ENCODE measurements at regions not wholly inside any gene's neighbourhood (a gene's known extent, or its start where the extent isn't known, plus 50 kb on each side); places are given as distances from the start of the nearest gene placed in this dataset.
A peak's percentile ranks its signal among the peaks of the same experiment; 100 is the strongest.

DNA sequence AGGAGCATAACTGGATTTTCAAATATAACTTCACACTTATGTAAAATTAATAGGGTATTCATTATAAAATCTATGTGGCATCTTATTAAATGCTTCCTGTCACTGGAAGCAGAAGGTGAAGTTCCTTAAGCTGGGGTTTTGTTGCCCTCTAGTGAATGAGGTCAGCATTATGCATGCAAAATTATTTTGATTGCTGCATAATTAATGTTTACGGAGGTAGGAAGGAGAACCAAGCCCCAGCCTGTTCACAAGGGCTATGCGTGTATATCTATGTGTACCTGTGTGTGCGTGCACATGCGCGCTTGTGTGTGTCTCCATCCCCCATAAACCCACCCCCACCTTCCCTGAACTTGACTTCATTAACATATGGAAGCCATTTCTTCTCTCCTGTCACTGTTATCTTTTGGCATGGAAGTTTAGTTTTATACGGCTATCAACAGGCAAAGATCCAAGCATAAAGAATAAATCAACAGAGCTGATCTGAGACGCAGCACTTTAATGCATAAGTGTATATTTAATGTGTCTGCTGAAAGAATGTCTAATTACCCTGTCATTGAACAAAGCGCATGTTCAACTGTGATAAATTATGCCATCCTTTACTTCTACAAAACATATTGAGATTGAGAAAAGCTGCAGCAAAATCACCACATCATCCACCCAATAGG is 90.2 kb upstream of the CDH4 start:
- DNase-seq (ENCODE audit: low read depth): no peak

GRCh38 chr20:61162451-61162850 is 89.6 kb upstream of the CDH4 start:
- DNase-seq (ENCODE audit: low read depth): no peak

GRCh38 chr20:61163031-61163430 is 89.0 kb upstream of the CDH4 start:
- DNase-seq (ENCODE audit: low read depth): no peak

DNA sequence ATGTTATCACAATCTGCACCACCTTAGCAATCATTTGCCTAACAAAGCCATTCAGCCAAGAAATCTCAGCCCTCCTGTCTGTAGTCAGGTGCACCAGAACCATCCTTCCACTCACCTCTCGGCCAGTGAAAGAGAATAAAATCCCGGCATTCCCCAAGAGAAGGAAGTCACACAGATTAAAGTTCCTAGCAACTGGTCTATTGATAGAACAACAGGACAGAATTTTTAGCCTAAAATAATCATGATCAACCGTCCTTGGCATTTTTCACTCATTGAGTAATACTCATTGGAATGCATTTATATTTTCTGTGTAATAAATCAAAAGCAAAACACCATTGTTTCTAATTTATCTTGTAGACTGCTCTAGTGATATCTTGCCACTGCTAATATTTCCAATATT is 85.7 kb upstream of the CDH4 start:
- peak; percentile 13 for DNase-seq (ENCODE audit: low read depth)

DNA sequence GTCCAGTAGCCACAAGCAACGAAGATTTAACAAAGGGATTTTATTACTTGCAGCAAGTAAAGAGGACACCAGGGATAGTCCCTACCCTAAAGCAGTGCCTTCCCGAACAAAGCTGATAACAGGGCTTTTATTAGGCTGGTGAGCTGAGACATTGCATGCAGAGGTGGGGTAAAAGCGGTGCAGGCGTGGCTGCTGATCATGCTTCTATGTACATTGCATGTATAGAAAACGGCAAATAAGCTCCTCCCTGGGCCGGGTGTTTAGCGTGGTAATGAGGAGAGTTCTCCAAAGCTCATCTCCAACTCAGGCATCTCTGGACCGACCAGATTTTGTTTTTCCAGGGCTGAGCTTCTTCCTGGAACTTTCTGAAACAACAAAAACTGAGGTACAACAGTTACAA is 83.5 kb upstream of the CDH4 start:
- DNase-seq (ENCODE audit: low read depth): no peak

GRCh38 chr20:61169874-61170273 is 82.2 kb upstream of the CDH4 start:
- DNase-seq (ENCODE audit: low read depth): no peak

DNA sequence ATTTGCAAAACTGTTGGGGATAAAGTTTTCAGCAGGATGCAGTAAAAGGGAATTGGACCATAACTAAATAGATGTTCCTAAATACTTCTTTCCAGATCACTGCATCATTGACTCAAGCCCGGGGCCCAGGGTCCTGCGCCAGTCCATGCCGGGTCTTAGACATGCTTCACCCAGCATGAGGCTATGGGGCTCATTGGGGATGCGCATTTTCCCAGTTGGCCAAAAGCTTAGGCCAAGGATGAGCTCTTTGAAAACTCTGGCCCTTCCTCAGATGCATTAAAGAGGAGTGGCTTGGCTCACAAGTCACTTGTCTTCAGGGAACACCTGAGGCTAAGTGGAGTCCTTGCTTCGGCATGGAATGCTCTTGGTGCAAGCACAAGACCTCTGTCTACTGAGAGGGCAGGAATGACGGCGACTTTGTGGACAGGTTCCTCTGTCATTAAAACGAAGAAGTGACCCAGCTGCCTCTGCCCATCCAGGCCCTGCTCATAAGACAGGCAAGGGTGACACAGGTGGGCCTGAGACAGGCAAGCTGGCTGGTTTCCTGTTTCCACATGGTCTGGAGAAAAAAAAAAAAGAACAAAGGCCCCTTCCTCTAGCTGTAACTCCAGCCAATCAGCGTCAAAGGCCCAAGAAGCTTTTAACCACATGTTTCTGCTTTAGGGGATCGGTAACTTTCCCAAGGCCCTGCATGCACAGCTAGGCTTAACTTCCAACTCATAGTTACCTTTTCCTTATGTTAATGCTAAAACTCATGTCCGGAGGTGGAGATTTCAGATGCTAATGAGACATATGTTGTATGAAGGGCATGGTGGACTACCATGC is 81.4 kb upstream of the CDH4 start:
- no peak for DNase-seq (ENCODE audit: low read depth)

DNA sequence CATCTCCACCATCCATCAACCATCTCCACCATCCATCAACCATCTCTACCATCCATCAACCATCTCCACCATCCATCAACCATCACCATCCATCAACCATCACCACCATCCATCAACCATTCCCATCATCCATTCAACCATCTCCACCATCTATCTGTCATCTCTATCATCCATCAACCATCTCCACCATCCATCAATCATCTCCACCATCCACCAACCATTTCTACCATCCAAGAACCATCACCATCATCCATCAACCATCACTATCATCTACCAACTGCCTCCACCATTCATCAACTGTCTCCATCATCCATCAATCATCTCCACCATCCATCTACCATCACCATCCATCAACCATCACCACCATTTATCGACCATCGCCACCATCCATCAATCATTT is 78.8 kb upstream of the CDH4 start:
- DNase-seq (ENCODE audit: low read depth): no peak

DNA sequence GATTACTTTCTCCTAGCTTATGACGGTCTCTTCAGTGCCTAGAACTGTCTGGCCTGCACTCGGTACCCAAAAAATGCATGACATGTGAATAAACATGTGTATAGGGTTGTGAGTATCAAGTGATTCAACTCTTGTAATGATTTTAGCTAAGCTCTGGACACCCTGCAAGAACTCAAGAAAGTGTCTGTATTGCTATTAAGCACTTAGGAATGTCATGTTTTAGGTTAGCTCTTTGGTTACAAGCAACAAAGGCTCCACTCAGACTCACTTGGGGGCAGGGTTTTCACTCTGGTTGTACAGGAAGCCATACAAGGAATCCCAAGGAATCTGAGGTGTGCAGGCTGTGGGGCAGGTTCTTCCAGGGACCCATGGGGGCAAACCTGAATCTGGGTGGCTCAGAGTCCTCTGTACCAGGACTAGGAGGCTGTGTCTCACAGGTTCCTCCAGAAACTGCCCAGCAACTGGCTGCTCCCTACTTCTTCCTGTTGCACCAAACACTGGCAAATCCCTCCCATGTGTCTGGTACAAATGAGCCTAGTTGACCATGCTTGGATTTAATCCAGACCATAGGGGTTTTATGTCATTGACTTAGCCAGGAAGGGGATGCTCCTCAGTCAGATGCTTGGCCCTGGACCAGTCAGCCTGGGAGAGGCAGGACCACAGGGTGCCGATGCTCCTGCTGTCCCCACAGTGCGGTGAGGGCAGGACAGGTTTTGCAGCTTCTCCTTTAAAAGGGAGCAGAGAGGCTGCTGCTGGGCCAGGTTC is 77.9 kb upstream of the CDH4 start:
- peak; percentile 13 for DNase-seq (ENCODE audit: low read depth)

DNA sequence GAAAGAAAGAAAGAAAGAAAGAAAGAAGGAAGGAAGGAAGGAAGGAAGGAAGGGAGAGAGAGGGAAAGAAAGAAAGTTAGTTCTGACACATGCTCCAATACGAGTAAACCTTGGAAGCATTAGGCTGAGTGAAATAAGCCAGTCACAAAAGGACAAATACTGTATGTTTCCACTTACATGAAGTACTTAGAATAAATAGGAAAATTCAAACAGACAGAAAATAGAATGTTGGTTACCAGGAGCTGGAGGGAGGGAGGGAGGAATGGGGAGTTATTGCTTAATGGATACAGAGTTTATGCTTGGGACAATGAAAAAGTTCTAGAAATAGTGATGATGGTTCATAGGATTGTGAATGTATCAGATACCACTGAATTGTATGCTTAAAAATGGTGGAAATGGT is 75.2 kb upstream of the CDH4 start:
- DNase-seq (ENCODE audit: low read depth): no peak

GRCh38 chr20:61178551-61179071 is 73.5 kb upstream of the CDH4 start:
- no peak for DNase-seq (ENCODE audit: low read depth)

- no peak for DNase-seq (ENCODE audit: low read depth)
Measured at GRCh38 chr20:61184194-61184593, 67.9 kb upstream of the CDH4 start.

DNA sequence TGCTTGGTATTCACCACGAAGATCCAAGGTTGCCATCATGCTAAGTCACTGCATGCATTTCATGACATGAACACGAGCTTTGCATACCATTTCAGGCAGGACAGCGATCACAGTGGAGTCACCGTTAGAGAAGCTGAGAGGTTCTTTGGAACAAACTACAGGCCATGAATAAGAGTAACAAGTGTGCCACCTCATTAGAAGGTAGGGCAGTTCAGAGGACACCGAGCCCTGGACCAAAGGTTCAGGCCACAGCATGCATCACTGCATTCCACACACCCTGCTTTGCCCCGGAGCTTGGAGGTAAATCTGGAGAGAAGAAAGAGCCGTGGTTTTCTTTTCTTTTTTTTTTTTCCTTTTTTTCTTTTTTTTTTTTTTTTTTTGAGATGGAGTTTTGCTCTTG is 66.9 kb upstream of the CDH4 start:
- no peak for DNase-seq (ENCODE audit: low read depth)

- DNase-seq (ENCODE audit: low read depth): peak; percentile 98
Measured at GRCh38 chr20:61185841-61186601, 66.0 kb upstream of the CDH4 start.

DNA sequence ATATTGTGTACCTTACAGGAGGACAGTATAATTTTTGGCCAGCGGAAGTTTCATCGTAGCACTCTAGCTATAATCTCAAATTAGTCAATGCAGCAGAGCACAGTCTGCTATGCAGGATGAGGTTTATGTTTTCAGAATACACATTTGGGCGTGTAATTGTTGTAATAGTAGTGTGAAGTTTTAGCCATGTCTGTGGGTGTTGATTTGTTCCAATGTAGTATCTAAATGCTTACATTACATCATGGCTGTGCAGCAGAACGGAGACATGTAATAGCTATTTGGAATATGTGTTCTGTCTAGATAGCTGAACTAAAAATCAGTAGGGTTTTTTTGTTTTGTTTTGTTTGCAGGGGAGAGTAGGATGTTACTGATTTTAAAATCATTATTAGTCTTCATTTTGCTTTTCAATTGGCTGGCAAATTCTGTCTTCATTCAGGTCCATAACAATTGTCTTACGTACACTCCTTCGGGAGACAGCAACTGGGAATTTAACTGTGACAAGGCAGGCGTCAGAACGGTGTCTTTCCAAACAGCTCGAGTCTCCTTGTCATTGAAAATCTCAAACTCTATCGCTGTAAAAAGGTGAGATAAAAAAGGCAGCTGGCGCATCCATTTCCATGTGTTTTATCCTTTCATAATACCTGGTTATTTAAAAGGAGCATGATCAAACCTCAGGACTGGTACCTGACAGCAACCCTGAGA is 65.1 kb upstream of the CDH4 start:
- peak; percentile 55 for DNase-seq (ENCODE audit: low read depth)

- DNase-seq (ENCODE audit: low read depth): no peak
Measured at GRCh38 chr20:61189534-61189933, 62.5 kb upstream of the CDH4 start.

GRCh38 chr20:61191096-61191495 is 61.0 kb upstream of the CDH4 start:
- DNase-seq (ENCODE audit: low read depth): no peak

- DNase-seq (ENCODE audit: low read depth): peak; percentile 2
Measured at GRCh38 chr20:61192337-61192950, 59.6 kb upstream of the CDH4 start.

GRCh38 chr20:61193164-61193563 is 58.9 kb upstream of the CDH4 start:
- DNase-seq (ENCODE audit: low read depth): no peak

All from amniotic epithelial cell (primary cell).